CD14-positive monocyte (primary cell): ENCODE measurements at regions not wholly inside any gene's neighbourhood (a gene's known extent, or its start where the extent isn't known, plus 50 kb on each side); places are given as distances from the start of the nearest gene placed in this dataset.

Experiments used
- DNase-seq, 3 donors: peaks; one replicate each; pipeline ENCODE4 v3.0.0-alpha.2; 2011 to 2022
- H2AFZ ChIP-seq: 2 replicates; pipeline ENCODE4 v1.6.0; 2012; ENCODE audit warnings: mild to moderate bottlenecking, low read depth, low read length, inconsistent platforms; ENCODE audit not compliant: insufficient read depth, poor library complexity, severe bottlenecking
- H3K27ac ChIP-seq, 2 donors: 1 replicate in 1 of 2; 2 replicates in 1 of 2; pipeline ENCODE4 v1.5.1; 2012 to 2013; ENCODE audit warnings: low read length in 2 of 2, control low read depth in 1 of 2, inconsistent platforms in 1 of 2, low read depth in 1 of 2, mild to moderate bottlenecking in 1 of 2
- H3K27me3 ChIP-seq, 2 donors: one replicate each; pipeline versions ENCODE4 v1.6.0 to v1.6.1; 2011 to 2013; ENCODE audit warnings: low read length in 2 of 2; ENCODE audit not compliant: control insufficient read depth in 2 of 2, insufficient read depth in 2 of 2
- H3K36me3 ChIP-seq, 2 donors: replicated peaks in 1 of 2; 1 replicate in 1 of 2; 2 replicates in 1 of 2; pipeline versions ENCODE4 v1.5.1 to v1.6.1; 2012 to 2013; ENCODE audit warnings: low read length in 2 of 2, control low read depth in 1 of 2, inconsistent platforms in 1 of 2, mild to moderate bottlenecking in 1 of 2; ENCODE audit not compliant: insufficient read depth in 2 of 2, control insufficient read depth in 1 of 2
- H3K4me1 ChIP-seq, 2 donors: 1 replicate in 1 of 2; 2 replicates in 1 of 2; pipeline versions ENCODE4 v1.5.1 to v1.6.1; 2012 to 2013; ENCODE audit warnings: low read length in 2 of 2, control low read depth in 1 of 2, inconsistent platforms in 1 of 2, mild to moderate bottlenecking in 1 of 2, moderate library complexity in 1 of 2; ENCODE audit not compliant: insufficient read depth in 2 of 2, control insufficient read depth in 1 of 2
- H3K4me2 ChIP-seq: replicated peaks from 2 replicates; pipeline ENCODE3; 2012; ENCODE audit warnings: low read length, moderate library complexity, mild to moderate bottlenecking; ENCODE audit not compliant: poor library complexity, severe bottlenecking; ENCODE audit errors: extremely low read depth
- H3K4me3 ChIP-seq, 3 experiments: fragments of 200-600 bp in 1 of 3; sonication (generic) in 1 of 3; replicated peaks in 1 of 3; 1 replicate in 2 of 3; 2 replicates in 1 of 3; pipeline ENCODE4 v1.5.1; 2011 to 2013; ENCODE audit warnings: low read length in 3 of 3, mild to moderate bottlenecking in 3 of 3, control low read depth in 2 of 3, low read depth in 2 of 3, inconsistent platforms in 1 of 3, moderate library complexity in 1 of 3
- H3K79me2 ChIP-seq: 2 replicates; pipeline ENCODE4 v1.6.0; 2012; ENCODE audit warnings: mild to moderate bottlenecking, control low read depth, inconsistent platforms, low read length, moderate library complexity; ENCODE audit not compliant: insufficient read depth
- H3K9ac ChIP-seq: 2 replicates; pipeline ENCODE4 v1.6.0; 2017; ENCODE audit warnings: low read length, mild to moderate bottlenecking; ENCODE audit not compliant: insufficient read depth, poor library complexity, severe bottlenecking
- H3K9me3 ChIP-seq, 2 donors: replicated peaks in 1 of 2; 1 replicate in 1 of 2; 2 replicates in 1 of 2; pipeline versions ENCODE4 v1.5.1 to v1.6.1; 2012 to 2013; ENCODE audit warnings: low read length in 2 of 2, control low read depth in 1 of 2; ENCODE audit not compliant: control insufficient read depth in 1 of 2, insufficient read depth in 1 of 2
- H4K20me1 ChIP-seq: 2 replicates; pipeline ENCODE4 v1.6.0; 2012; ENCODE audit warnings: mild to moderate bottlenecking, low read length, control low read depth, moderate library complexity; ENCODE audit not compliant: insufficient read depth
- H3K27ac Mint-ChIP-seq, 7 donors: one replicate each; pipeline ENCODE4 v1.8.0; 2020; ENCODE audit warnings: mild to moderate bottlenecking in 7 of 7, mixed read lengths in 7 of 7, moderate library complexity in 6 of 7, inconsistent platforms in 2 of 7
- H3K27me3 Mint-ChIP-seq, 3 donors: one replicate each; pipeline ENCODE4 v1.8.0; 2021 to 2022; ENCODE audit warnings: low read depth in 3 of 3, mild to moderate bottlenecking in 3 of 3, mixed read lengths in 3 of 3, moderate library complexity in 3 of 3, inconsistent platforms in 1 of 3
- H3K36me3 Mint-ChIP-seq, 2 donors: one replicate each; pipeline ENCODE4 v1.8.0; 2020; ENCODE audit warnings: mixed read lengths in 2 of 2, inconsistent platforms in 1 of 2, mild to moderate bottlenecking in 1 of 2
- H3K4me1 Mint-ChIP-seq: one replicate; pipeline ENCODE4 v1.8.0; 2020; ENCODE audit warnings: mild to moderate bottlenecking, mixed read lengths
- H3K4me3 Mint-ChIP-seq, 2 donors: one replicate each; pipeline ENCODE4 v1.8.0; 2020; ENCODE audit warnings: mild to moderate bottlenecking in 2 of 2, mixed read lengths in 2 of 2, moderate library complexity in 1 of 2
- H3K9me3 Mint-ChIP-seq, 7 donors: one replicate each; pipeline ENCODE4 v1.8.0; 2020 to 2022; ENCODE audit warnings: mixed read lengths in 7 of 7, mild to moderate bottlenecking in 6 of 7, moderate library complexity in 6 of 7, inconsistent platforms in 2 of 7
- WGBS: methylation state at CpG from one replicate; pipeline ENCODE4 v1.1.5; 2013; ENCODE audit warnings: missing lambda C conversion rate; ENCODE audit not compliant: insufficient coverage; 5-methylcytosine and 5-hydroxymethylcytosine counted together
- intact Hi-C, 2 donors: fragments of 100-400 bp; cut with micrococcal nuclease; formaldehyde crosslinking; loops; one replicate each; pipeline versions ENCODE4 v1.15.0 to v1.15.1; 2023
- TF ChIP-seq, protein P1 (sequence below): fragments of 200-600 bp; IDR thresholded peaks from one replicate; pipeline ENCODE4 v1.8.0; 2022; ENCODE audit warnings: antibody characterized with exemption, mild to moderate bottlenecking

GRCh38 chr1:168921629-168922028, 184.9 kb upstream of the ATP1B1 start:
- TF ChIP-seq, protein P1, sequence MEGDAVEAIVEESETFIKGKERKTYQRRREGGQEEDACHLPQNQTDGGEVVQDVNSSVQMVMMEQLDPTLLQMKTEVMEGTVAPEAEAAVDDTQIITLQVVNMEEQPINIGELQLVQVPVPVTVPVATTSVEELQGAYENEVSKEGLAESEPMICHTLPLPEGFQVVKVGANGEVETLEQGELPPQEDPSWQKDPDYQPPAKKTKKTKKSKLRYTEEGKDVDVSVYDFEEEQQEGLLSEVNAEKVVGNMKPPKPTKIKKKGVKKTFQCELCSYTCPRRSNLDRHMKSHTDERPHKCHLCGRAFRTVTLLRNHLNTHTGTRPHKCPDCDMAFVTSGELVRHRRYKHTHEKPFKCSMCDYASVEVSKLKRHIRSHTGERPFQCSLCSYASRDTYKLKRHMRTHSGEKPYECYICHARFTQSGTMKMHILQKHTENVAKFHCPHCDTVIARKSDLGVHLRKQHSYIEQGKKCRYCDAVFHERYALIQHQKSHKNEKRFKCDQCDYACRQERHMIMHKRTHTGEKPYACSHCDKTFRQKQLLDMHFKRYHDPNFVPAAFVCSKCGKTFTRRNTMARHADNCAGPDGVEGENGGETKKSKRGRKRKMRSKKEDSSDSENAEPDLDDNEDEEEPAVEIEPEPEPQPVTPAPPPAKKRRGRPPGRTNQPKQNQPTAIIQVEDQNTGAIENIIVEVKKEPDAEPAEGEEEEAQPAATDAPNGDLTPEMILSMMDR, result no peak
- Histone ChIP-seq H3K9me3 (no peaks in the 10 kb centered on the region), H3K27ac (no peak overlapping the region), H3K36me3 (no peaks in the 10 kb centered on the region), H3K9ac (no peak overlapping the region), H3K4me2 (no peak overlapping the region), H2AFZ (no peak overlapping the region), H3K79me2 (no peaks in the 10 kb centered on the region), H3K4me1 (no peaks in the 10 kb centered on the region), H3K27me3 (no peaks in the 10 kb centered on the region), H3K4me3 (no peak overlapping the region), H4K20me1 (no peaks in the 10 kb centered on the region)
- peaks cover 0 to 1% (median 0%) of the 10 kb centered on the region in 3 donors for H3K27me3 Mint-ChIP-seq
- no peak overlapping the region for H3K27ac Mint-ChIP-seq
- no CpG with 5 or more reads among the region's 3 CpGs for WGBS
- H3K36me3 Mint-ChIP-seq, result no peaks in the 10 kb centered on the region
- intact Hi-C loops, result no loop called here
- H3K4me1 Mint-ChIP-seq, result peaks cover 5% of the 10 kb centered on the region
- DNase-seq, result no peak
- no peaks in the 10 kb centered on the region for H3K9me3 Mint-ChIP-seq
- H3K4me3 Mint-ChIP-seq, result peak overlapping the region; percentile 17 to 60

- H3K9me3 ChIP-seq, result no peaks in the 10 kb centered on the region
- no peak overlapping the region for H3K27ac Mint-ChIP-seq
- H4K20me1 ChIP-seq, result no peaks in the 10 kb centered on the region
- no peak overlapping the region for H3K4me3 ChIP-seq
- H3K36me3 ChIP-seq, result no peaks in the 10 kb centered on the region
- intact Hi-C loops, result no loop called here
- H3K27ac ChIP-seq, result no peak overlapping the region
- H3K27me3 ChIP-seq, result no peaks in the 10 kb centered on the region
- no peaks in the 10 kb centered on the region for H3K36me3 Mint-ChIP-seq
- H2AFZ ChIP-seq, result no peak overlapping the region
- no peak overlapping the region for H3K4me2 ChIP-seq
- H3K9me3 Mint-ChIP-seq, result no peaks in the 10 kb centered on the region
- no peak overlapping the region for H3K4me3 Mint-ChIP-seq
- peaks cover 5% of the 10 kb centered on the region for H3K4me1 Mint-ChIP-seq
- DNase-seq, result no peak
- peaks cover 0 to 4% (median 0%) of the 10 kb centered on the region in 3 donors for H3K27me3 Mint-ChIP-seq
- no peaks in the 10 kb centered on the region for H3K79me2 ChIP-seq
- H3K9ac ChIP-seq, result no peak overlapping the region
- H3K4me1 ChIP-seq, result no peaks in the 10 kb centered on the region
- TF ChIP-seq, protein P1, result no peak
- 100% methylated on average over 1 of the region's 3 CpGs for WGBS
These were observed 182.9 kb upstream of the ATP1B1 start for GRCh38 chr1:168923521-168924136.
